ENCODE measurements at regions not wholly inside any gene's neighbourhood (a gene's known extent, or its start where the extent isn't known, plus 50 kb on each side); places are given as distances from the start of the nearest gene placed in this dataset.
A peak's percentile ranks its signal among the peaks of the same experiment; 100 is the strongest.

GRCh38 chr3:146903927-146904326 is 298.8 kb upstream of the PLSCR5 start:
- CTCF ChIA-PET = interaction anchor here (0.8 kb wide), 1 partner anchor 9 kb away, joined by 4 read pairs; no protein-coding TSS in a partner anchor
- H3K4me3 ChIP-seq (ENCODE audit: low read depth, low read length) = no peak overlapping the region
- no peak for DNase-seq (ENCODE audit: low read depth, low spot score)
- TF ChIP-seq CTCF (IDR thresholded peaks at IDR 0.05; ENCODE audit: insufficient read depth, low read length, missing control alignments) = no peak
- POLR2A ChIA-PET = no interaction called here

GRCh38 chr3:146899171-146899570 is 294.0 kb upstream of the PLSCR5 start:
- H3K4me3 ChIP-seq (ENCODE audit: low read depth, low read length) = no peak overlapping the region
- ChIA-PET CTCF (interaction anchor here (2.0 kb wide), 1 partner anchor 16 kb away, joined by 5 read pairs; no protein-coding TSS in a partner anchor), POLR2A (no interaction called here)
- DNase-seq (ENCODE audit: low read depth, low spot score) = no peak
- TF ChIP-seq CTCF (IDR thresholded peaks at IDR 0.05; ENCODE audit: insufficient read depth, low read length, missing control alignments) = no peak

GRCh38 chr3:146896711-146897110 is 291.6 kb upstream of the PLSCR5 start:
- CTCF ChIA-PET = no interaction called here
- no peak for TF ChIP-seq CTCF (IDR thresholded peaks at IDR 0.05; ENCODE audit: insufficient read depth, low read length, missing control alignments)
- H3K4me3 ChIP-seq (ENCODE audit: low read depth, low read length) = no peak overlapping the region
- DNase-seq (ENCODE audit: low read depth, low spot score) = no peak
- POLR2A ChIA-PET = no interaction called here

GRCh38 chr3:146895026-146895749 is 290.0 kb upstream of the PLSCR5 start:
- ChIA-PET POLR2A (no interaction called here), CTCF (interaction anchor here (1.1 to 1.7 kb wide), 2 partner anchors 9 to 10 kb away, joined by 4 read pairs; no protein-coding TSS in a partner anchor)
- TF ChIP-seq CTCF (IDR thresholded peaks at IDR 0.05; ENCODE audit: insufficient read depth, low read length, missing control alignments) = no peak
- peak; percentile 82 for DNase-seq (ENCODE audit: low read depth, low spot score)
- H3K4me3 ChIP-seq (ENCODE audit: low read depth, low read length) = no peak overlapping the region

- peak; percentile 21 for DNase-seq (ENCODE audit: low read depth, low spot score)
- TF ChIP-seq CTCF (IDR thresholded peaks at IDR 0.05; ENCODE audit: insufficient read depth, low read length, missing control alignments) = no peak
- no peak overlapping the region for H3K4me3 ChIP-seq (ENCODE audit: low read depth, low read length)
- POLR2A ChIA-PET = no interaction called here
- CTCF ChIA-PET = interaction anchor here (1.1 to 1.7 kb wide), 2 partner anchors 10 to 11 kb away, joined by 4 read pairs; no protein-coding TSS in a partner anchor
Observed at GRCh38 chr3:146894406-146894805, 289.3 kb upstream of the PLSCR5 start.

- ChIA-PET CTCF (no interaction called here), POLR2A (no interaction called here)
- no peak for DNase-seq (ENCODE audit: low read depth, low spot score)
- no peak overlapping the region for H3K4me3 ChIP-seq (ENCODE audit: low read depth, low read length)
- no peak for TF ChIP-seq CTCF (IDR thresholded peaks at IDR 0.05; ENCODE audit: insufficient read depth, low read length, missing control alignments)
Observed at GRCh38 chr3:146892041-146892440, 286.9 kb upstream of the PLSCR5 start.

Measured in AG04449 (cell line).